ENCODE measurements at regions not wholly inside any gene's neighbourhood (a gene's known extent, or its start where the extent isn't known, plus 50 kb on each side); places are given as distances from the start of the nearest gene placed in this dataset.

- 76% methylated on average over 4 of the region's 4 CpGs for WGBS
- Histone ChIP-seq H3K4me3 (ENCODE audit: low read depth in 1 of 3, low read length in 3 of 3) (no peak overlapping the region), H3K4me1 (ENCODE audit: control insufficient read depth in 4 of 4, insufficient read depth in 4 of 4, low read length in 3 of 4) (no peaks in the 10 kb centered on the region), H3K27me3 (ENCODE audit: control insufficient read depth in 4 of 4, insufficient read depth in 4 of 4, low read length in 3 of 4) (no peaks in the 10 kb centered on the region), H3K9me3 (ENCODE audit: control insufficient read depth in 4 of 4, low read length in 3 of 4) (no peaks in the 10 kb centered on the region), H3K36me3 (ENCODE audit: control insufficient read depth in 4 of 4, insufficient read depth in 3 of 4, low read depth in 1 of 4, low read length in 3 of 4) (no peaks in the 10 kb centered on the region), H3K27ac (ENCODE audit: low read depth in 1 of 2, low read length in 2 of 2) (no peak overlapping the region), H3K9ac (ENCODE audit: low read depth in 1 of 2, low read length in 2 of 2) (no peak overlapping the region)
- TF ChIP-seq YY1 (IDR thresholded peaks at IDR 0.05) (no peak), TAF1 (conservative IDR thresholded peaks at IDR 0.05) (no peak), HNF4G (IDR thresholded peaks at IDR 0.05) (no peak), ZBTB33 (IDR thresholded peaks at IDR 0.05) (no peak), HNF4A (conservative IDR thresholded peaks at IDR 0.05) (no peak), RXRA (IDR thresholded peaks at IDR 0.05) (no peak), SP1 (IDR thresholded peaks at IDR 0.05) (no peak), FOXA1 (IDR thresholded peaks at IDR 0.05) (no peak)
- TF ChIP-seq, protein P1, sequence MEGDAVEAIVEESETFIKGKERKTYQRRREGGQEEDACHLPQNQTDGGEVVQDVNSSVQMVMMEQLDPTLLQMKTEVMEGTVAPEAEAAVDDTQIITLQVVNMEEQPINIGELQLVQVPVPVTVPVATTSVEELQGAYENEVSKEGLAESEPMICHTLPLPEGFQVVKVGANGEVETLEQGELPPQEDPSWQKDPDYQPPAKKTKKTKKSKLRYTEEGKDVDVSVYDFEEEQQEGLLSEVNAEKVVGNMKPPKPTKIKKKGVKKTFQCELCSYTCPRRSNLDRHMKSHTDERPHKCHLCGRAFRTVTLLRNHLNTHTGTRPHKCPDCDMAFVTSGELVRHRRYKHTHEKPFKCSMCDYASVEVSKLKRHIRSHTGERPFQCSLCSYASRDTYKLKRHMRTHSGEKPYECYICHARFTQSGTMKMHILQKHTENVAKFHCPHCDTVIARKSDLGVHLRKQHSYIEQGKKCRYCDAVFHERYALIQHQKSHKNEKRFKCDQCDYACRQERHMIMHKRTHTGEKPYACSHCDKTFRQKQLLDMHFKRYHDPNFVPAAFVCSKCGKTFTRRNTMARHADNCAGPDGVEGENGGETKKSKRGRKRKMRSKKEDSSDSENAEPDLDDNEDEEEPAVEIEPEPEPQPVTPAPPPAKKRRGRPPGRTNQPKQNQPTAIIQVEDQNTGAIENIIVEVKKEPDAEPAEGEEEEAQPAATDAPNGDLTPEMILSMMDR (IDR thresholded peaks at IDR 0.05; ENCODE audit: low read depth, low read length, missing input control) = no peak
- TF ChIP-seq, protein P2, sequence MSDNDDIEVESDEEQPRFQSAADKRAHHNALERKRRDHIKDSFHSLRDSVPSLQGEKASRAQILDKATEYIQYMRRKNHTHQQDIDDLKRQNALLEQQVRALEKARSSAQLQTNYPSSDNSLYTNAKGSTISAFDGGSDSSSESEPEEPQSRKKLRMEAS (IDR thresholded peaks at IDR 0.05) = no peak
- TF ChIP-seq, protein P3, sequence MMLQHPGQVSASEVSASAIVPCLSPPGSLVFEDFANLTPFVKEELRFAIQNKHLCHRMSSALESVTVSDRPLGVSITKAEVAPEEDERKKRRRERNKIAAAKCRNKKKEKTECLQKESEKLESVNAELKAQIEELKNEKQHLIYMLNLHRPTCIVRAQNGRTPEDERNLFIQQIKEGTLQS (IDR thresholded peaks at IDR 0.05) = no peak
- DNase-seq (ENCODE audit: low spot score) = no peak
Measured at GRCh38 chr10:37712489-37713131, 144.8 kb downstream of the ZNF248 start.

GRCh38 chr10:37711617-37712488 is 145.6 kb downstream of the ZNF248 start:
- H3K27ac ChIP-seq (ENCODE audit: low read depth in 1 of 2, low read length in 2 of 2) = no peak overlapping the region
- DNase-seq (ENCODE audit: low spot score) = no peak
- no peaks in the 10 kb centered on the region for H3K9me3 ChIP-seq (ENCODE audit: control insufficient read depth in 4 of 4, low read length in 3 of 4)
- H3K9ac ChIP-seq (ENCODE audit: low read depth in 1 of 2, low read length in 2 of 2) = no peak overlapping the region
- H3K27me3 ChIP-seq (ENCODE audit: control insufficient read depth in 4 of 4, insufficient read depth in 4 of 4, low read length in 3 of 4) = no peaks in the 10 kb centered on the region
- WGBS = 83% methylated on average over 13 of the region's 13 CpGs
- no peaks in the 10 kb centered on the region for H3K4me1 ChIP-seq (ENCODE audit: control insufficient read depth in 4 of 4, insufficient read depth in 4 of 4, low read length in 3 of 4)
- no peaks in the 10 kb centered on the region for H3K36me3 ChIP-seq (ENCODE audit: control insufficient read depth in 4 of 4, insufficient read depth in 3 of 4, low read depth in 1 of 4, low read length in 3 of 4)
- TF ChIP-seq REST (IDR thresholded peaks at IDR 0.05) (no peak), TAF1 (conservative IDR thresholded peaks at IDR 0.05) (no peak), FOXA1 (IDR thresholded peaks at IDR 0.05) (no peak), RXRA (IDR thresholded peaks at IDR 0.05) (no peak), YY1 (IDR thresholded peaks at IDR 0.05) (no peak), FOXA2 (IDR thresholded peaks at IDR 0.05) (no peak), EGR1 (IDR thresholded peaks at IDR 0.05; ENCODE audit: low read depth in 2 of 2) (no peak)
- TF ChIP-seq, protein P3 (IDR thresholded peaks at IDR 0.05) = no peak
- no peak overlapping the region for H3K4me3 ChIP-seq (ENCODE audit: low read depth in 1 of 3, low read length in 3 of 3)

All from liver (tissue), 8 donors.